Lower leg skin (tissue), 4 donors: ENCODE measurements at regions not wholly inside any gene's neighbourhood (a gene's known extent, or its start where the extent isn't known, plus 50 kb on each side); places are given as distances from the start of the nearest gene placed in this dataset.

Experiments
- DNase-seq, 2 donors: peaks; one replicate each; pipeline ENCODE4 v3.0.0-alpha.2; 2019; ENCODE audit warnings: low spot score in 2 of 2
- H3K4me3 ChIP-seq: fragments of 200-600 bp; sonication (generic); 2 replicates; pipeline ENCODE4 v1.5.1; 2017; ENCODE audit warnings: mild to moderate bottlenecking, low read depth; ENCODE audit not compliant: poor library complexity, severe bottlenecking
- POLR2A ChIP-seq, 2 donors: fragments of 450-650 bp; IDR thresholded peaks; one replicate each; pipeline ENCODE4 v1.6.1; 2016 to 2017; ENCODE audit warnings: antibody characterized with exemption in 2 of 2, mild to moderate bottlenecking in 1 of 2, moderate library complexity in 1 of 2
- WGBS, 2 donors: methylation state at CpG; one replicate each; pipeline ENCODE4 v1.1.5; 2018; 5-methylcytosine and 5-hydroxymethylcytosine counted together
- intact Hi-C: fragments of 100-400 bp; cut with DNase I; formaldehyde crosslinking; loops from one replicate; pipeline ENCODE4 v1.15.0; 2023; ENCODE audit warnings: low total_unique reads
- TF ChIP-seq, protein P1 (sequence below), 3 donors: fragments of 450-650 bp; IDR thresholded peaks; one replicate each; pipeline ENCODE4 v1.5.1; 2016; ENCODE audit warnings: antibody characterized with exemption in 3 of 3, mild to moderate bottlenecking in 3 of 3, moderate library complexity in 2 of 3

DNA sequence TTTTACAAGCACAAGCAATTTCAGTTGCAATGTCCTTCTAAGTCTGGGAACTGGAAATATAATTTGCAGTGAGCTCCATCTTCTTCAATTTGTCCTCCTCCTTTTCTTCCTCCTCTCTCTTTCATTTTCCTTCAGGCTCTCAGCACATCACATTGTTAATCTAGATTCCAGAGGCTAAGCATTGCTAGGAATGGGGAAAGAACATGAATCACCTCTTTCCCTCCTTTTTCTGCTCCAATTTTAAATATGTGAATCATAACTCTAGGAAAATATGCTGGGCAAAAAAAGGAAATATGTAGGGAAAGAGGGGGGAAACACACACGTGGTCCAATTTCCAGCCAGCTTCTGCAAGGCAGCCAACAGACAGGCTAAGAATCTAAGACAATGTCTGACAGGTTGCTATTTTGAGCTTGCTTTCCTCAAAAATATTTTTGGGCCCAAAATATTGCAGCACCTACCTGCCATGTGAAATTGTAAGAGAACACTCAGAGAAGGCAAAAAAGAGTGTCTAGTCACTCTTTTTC lies 72.7 kb upstream of the NUPR2 start:
- WGBS, 2 donors, result 26 to 42% methylated on average over 1 of the region's 1 CpG
- DNase-seq, result no peak
- intact Hi-C loops, result no loop called here
- H3K4me3 ChIP-seq, result no peak overlapping the region
- TF ChIP-seq POLR2A (IDR thresholded peaks at IDR 0.05), result no peak
- TF ChIP-seq, protein P1, sequence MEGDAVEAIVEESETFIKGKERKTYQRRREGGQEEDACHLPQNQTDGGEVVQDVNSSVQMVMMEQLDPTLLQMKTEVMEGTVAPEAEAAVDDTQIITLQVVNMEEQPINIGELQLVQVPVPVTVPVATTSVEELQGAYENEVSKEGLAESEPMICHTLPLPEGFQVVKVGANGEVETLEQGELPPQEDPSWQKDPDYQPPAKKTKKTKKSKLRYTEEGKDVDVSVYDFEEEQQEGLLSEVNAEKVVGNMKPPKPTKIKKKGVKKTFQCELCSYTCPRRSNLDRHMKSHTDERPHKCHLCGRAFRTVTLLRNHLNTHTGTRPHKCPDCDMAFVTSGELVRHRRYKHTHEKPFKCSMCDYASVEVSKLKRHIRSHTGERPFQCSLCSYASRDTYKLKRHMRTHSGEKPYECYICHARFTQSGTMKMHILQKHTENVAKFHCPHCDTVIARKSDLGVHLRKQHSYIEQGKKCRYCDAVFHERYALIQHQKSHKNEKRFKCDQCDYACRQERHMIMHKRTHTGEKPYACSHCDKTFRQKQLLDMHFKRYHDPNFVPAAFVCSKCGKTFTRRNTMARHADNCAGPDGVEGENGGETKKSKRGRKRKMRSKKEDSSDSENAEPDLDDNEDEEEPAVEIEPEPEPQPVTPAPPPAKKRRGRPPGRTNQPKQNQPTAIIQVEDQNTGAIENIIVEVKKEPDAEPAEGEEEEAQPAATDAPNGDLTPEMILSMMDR (IDR thresholded peaks at IDR 0.05), result no peak

DNA sequence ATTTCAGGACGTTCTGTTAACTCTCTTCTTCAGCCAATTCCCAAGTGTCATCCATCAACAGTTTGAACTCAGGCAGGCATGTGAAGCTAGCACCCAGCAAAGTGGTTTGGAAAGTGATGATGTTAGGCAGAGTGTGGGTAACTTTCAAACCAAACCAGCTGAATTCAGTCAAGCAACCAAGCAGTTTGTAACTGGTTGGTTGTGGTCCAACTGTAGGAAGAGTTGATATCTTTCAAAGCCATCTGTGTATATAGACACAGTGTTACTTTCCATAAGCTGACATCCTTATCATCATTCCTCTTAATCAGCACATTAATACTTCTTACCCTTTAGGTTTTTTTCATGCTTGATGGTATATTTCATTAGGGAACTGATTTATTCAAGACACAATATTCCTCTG lies 72.2 kb upstream of the NUPR2 start:
- H3K4me3 ChIP-seq, result no peak overlapping the region
- DNase-seq, result no peak
- TF ChIP-seq POLR2A (IDR thresholded peaks at IDR 0.05), result no peak
- intact Hi-C loops, result no loop called here
- WGBS, 2 donors, result 26 to 46% methylated on average over 1 of the region's 1 CpG

DNA sequence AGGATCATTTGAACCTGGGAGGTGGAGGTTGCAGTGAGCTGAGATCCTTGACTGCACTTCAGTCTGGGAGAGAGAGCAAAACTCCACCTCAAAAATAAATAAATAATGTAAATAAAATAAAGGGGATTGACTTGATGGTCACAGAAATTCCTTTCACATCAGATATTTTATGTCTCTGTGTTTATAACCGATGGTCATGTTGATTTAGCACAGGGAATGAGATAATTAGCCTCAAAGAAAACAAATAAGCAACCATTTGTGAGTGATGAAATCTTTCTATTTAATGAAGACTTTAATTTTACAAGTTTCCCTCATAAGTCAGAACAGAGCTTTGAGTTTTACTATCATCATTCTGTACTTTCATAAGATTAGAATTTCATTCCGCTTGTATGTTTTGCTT lies 64.8 kb upstream of the NUPR2 start:
- 84 to 85% methylated on average over 2 of the region's 2 CpGs for WGBS, 2 donors

DNA sequence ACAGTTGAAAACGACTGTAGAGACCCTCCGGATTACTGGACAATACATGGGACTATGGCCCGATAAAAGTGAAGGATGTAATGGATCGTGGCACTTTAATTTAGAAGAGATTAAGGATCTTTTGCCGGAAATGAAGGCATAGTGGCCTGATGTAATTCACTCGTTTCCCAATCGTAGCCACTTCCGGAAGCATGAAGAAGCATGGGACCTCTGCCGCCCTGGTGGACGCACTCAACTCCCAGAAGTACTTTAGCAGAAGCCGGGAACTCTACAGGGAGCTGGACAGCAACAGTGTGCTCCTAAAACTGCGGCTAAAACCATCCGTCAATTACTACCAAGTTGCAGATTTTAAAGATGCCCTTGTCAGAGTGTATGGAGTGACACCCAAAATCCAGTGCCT lies 59.6 kb upstream of the NUPR2 start:
- no peak for DNase-seq
- H3K4me3 ChIP-seq, result no peak overlapping the region
- intact Hi-C loops, result no loop called here
- TF ChIP-seq, protein P1 (IDR thresholded peaks at IDR 0.05), result no peak
- no peak for TF ChIP-seq POLR2A (IDR thresholded peaks at IDR 0.05)
- WGBS, 2 donors, result 20 to 31% methylated on average over 13 of the region's 13 CpGs

More for the DNA sequence above, 64.8 kb upstream of the NUPR2 start:
- no peak for DNase-seq
- intact Hi-C loops, result no loop called here
- no peak for TF ChIP-seq POLR2A (IDR thresholded peaks at IDR 0.05)
- TF ChIP-seq, protein P1 (IDR thresholded peaks at IDR 0.05), result no peak
- H3K4me3 ChIP-seq, result no peak overlapping the region

DNA sequence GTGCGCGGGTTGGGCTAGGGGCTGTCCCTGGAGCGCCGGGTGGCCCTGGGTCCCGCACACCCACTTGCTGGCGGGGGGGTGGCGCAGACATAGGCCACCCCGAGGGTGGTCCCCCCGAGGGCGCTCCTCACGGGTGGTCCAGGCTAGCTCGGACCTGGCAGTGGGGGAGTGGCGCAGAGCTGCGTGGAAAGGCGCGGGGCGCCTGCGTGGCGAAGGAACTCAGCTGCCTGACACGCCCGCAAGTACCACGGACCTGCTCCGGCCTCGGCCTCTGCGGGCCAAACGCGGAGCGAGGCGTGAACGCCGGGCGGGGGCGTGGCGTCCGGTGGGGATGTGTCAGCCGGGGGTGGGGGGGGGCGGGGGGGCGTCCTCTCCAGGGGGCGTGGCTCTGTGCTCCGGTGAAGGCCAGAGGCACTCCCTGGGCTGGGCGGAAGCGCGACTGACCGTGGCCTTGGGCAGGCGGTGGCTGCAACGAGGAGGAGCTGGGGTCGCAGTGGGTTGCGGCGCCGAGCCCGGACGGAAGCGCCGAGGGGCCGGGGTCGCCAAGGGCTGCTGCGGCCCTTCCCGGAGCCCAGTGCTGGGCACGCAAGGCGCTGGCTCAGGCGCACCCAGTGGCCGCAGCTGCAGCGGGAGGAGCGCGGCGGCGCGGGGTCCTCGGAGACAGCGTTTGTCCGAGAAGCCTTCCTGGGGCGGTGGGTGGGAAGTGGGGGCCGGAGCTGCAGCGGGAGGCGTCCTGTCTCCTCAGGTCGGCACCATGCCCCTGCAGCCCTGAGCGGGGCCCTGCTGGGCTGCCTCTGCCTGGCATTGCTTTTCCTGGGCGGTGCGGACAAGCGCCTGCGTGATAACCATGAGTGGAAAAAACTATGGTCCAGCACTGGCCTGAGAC lies 58.9 kb upstream of the NUPR2 start:
- intact Hi-C loops, result no loop called here
- WGBS, 2 donors, result 8 to 12% methylated on average over 28 to 40 of the region's 81 CpGs
- no peak for DNase-seq
- H3K4me3 ChIP-seq, result no peak overlapping the region
- TF ChIP-seq, protein P1 (IDR thresholded peaks at IDR 0.05), result no peak
- TF ChIP-seq POLR2A (IDR thresholded peaks at IDR 0.05), result no peak

DNA sequence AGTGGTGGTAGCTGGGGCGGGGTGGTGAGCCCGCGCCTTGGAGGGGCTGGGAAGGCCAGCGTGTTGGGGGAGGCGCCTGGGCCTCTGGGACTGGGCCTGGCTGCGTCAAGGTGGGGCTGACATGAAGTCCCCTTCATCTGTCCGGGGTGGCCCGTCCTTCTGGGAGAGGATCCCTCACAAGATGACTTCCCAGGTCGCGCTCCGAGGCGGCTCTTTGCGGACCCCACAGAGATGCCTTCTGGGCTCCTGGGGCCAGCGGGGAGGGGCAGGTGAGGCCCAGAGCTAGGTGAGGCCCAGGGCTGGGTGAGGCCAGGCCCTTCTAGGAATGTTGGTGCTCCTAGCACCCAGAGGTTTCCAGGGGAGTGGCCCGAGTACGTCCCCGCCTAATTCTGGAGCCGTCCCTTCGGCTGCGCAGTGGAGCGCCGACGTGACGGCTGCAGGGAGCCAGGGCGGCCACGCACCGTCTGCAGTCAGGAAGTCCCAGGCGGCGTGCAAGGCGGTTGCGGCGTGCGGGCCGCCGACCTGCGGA lies 58.2 kb upstream of the NUPR2 start:
- no peak overlapping the region for H3K4me3 ChIP-seq
- TF ChIP-seq, protein P1 (IDR thresholded peaks at IDR 0.05), result no peak
- TF ChIP-seq POLR2A (IDR thresholded peaks at IDR 0.05), result no peak
- no peak for DNase-seq
- WGBS, 2 donors, result 48 to 78% methylated on average over 3 to 34 of the region's 36 CpGs
- intact Hi-C loops, result no loop called here
